ENCODE measurements at regions not wholly inside any gene's neighbourhood (a gene's known extent, or its start where the extent isn't known, plus 50 kb on each side); places are given as distances from the start of the nearest gene placed in this dataset.
"Not testable (repeated sequence)": the region's sequence is repeated elsewhere in the genome, so short reads cannot be mapped to it uniquely, and the experiment has no call there.

DNA sequence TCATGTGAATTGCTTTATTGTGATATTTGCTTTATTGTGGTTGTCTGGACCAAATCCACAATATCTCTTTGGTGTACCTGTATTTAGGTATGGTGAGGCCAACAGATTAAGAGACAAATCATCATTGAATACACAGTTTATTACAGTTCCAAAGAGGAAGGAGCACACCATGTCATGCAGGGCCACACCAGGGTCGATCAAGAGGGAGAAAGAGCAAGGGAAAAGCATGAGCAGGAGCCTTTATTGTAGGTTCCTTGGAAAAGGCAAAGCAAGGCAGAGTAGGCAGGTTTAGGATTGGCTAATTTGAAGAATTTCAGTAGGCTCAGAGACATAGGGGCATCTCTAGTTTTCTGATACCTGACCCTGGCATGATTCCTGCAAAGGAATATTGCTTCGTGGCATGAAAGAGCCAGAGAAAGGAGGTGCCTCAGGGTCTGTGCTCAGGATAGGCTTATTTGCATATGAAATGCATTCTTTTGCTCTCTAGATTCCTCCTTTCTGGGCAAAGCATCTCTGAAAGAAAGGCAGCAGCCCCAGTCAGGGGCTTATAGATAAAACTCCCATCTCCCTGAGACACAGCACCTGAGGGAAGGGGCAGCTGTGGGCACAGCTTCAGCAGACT lies 214.2 kb upstream of the ERBB4 start:
- DNase-seq: no peak

DNA sequence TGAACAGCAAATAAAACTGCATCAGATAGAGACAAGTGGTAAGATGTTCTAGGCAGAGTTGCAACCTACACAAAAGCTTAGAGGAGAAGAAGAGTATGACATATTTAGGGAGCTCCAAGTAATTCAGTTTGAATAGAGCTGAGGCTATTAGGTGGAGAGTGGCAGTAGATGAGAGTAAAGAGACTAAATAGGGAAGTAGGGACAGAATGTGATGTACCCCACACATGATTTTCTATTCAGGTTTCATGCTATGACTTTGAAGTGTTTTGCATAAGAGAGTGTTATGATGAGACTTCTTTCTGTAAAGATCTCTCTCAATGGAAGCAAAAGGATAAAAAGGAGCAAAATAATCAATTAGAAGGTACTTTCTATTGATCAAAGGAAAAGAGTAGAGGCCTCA lies 206.8 kb upstream of the ERBB4 start:
- no peak for DNase-seq

- DNase-seq: no peak
Measured at GRCh38 chr2:212737392-212738172, 199.0 kb upstream of the ERBB4 start.

DNA sequence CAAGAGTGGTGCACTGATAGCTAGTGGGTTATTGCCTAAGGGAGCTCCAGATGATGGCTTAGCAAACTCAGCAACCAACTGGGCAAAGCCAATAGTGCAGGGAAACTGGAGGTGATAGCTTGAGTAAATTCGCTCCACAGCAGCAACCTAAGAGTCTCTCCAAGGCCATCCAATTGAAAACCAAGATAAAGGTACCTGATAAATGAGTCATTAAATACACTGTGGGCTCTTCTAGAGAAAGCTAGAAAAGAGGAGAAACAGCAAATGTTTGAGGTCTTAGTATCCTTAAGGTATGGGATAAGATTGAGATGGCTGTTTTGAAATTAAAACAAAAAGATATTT lies 197.8 kb upstream of the ERBB4 start:
- no peak for DNase-seq

DNA sequence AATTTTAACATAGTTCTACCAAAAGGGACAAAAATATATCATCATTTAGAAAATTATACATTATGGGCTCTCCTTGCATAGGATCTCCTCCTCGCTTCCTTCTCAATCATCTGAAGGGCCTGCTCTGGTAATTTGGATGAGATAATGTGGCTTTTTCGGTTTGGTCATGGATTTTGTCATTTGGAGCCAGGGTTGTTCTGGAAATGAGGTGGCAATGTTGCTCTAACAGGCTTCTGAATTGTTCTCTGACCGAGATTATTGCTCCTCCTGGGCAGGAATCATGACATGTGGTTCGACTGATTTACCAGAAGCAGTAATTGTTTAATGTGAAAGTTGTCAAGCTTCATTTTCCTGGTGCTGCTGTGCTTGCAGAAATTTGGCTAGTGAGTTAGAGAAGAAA lies 194.7 kb upstream of the ERBB4 start:
- DNase-seq: no peak

DNA sequence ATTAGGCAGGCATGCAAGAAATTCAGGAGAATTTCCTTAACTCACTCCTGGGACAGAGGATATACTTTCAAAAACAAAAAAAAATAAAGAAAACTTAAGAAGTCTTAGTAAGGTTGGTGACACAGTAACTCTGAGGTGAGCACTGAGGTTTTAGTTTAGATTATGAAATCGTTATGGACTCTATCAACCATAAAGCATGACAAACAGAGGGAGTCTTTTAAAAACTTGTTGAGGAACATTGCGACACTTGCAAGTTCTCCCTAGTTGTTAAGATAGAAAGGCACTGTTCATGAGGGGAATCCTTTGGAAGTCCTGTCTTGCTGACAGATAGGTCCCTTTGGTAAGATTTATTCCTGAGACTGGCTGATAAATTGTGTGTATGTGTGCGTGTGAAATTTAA lies 194.3 kb upstream of the ERBB4 start:
- DNase-seq: no peak

DNA sequence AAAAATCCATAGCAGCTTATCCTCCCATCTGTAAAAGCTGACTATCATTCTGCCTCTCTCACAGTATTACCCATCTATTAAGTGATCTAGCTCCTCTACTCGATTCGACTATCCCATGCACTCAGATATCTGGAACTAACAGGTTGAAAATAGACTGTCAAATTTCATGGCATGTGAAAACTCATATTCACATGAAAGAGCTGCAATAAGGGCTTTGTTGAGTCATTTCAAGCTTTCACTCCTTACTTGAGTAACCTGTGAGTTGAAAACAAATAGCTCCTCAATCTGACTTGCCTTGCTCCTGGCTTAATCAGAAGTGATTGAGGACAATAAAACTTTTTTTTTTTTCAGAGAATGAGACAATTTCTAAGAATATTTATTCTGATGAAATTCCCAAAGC lies 192.4 kb upstream of the ERBB4 start:
- DNase-seq: no peak

DNA sequence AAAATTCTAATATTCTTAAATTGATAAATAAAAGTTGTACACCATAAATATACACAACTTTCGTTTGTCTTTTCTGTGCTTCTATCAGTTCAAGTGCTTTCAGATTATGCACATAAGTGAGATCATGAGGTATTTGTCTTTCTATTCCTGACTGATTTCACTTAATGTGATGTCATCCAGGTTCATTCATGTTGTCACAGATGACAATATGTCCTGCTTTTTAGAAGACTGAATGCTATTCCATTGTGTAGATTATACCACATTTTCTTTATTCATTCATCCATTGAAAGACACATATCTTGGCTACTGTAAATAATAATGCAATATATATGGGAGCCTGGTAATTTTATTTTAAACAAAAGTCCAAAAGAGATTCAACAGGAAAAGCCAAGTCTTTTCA lies 190.1 kb upstream of the ERBB4 start:
- DNase-seq: no peak

- no peak for DNase-seq
Measured at GRCh38 chr2:212727751-212728150, 189.1 kb upstream of the ERBB4 start.

DNA sequence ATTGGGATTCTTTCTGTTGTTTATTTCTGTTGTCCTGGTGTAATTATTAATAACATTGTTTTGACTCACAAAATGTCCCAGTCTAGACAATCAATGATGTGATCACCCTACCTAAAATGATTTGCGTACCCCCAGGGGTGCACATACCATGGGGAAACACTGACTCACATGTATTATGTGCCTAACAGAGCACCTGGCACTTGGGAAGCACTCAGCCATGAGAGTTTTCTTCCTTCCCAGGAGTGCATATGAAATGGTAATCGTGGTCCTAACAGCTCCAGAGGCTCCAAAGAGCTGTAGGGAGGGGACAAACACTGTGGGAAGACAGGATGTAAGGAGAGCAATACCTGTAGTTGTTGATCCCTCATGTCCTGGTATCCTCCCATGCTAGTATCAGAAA lies 187.8 kb upstream of the ERBB4 start:
- DNase-seq: no peak

GRCh38 chr2:212725180-212725579 lies 186.6 kb upstream of the ERBB4 start:
- DNase-seq: no peak

- no peak for DNase-seq
Measured at GRCh38 chr2:212723226-212723625, 184.6 kb upstream of the ERBB4 start.

GRCh38 chr2:212722046-212722445 lies 183.4 kb upstream of the ERBB4 start:
- DNase-seq: no peak

GRCh38 chr2:212721026-212721451 lies 182.4 kb upstream of the ERBB4 start:
- peak in 1 of 4 experiments; percentile 2 for DNase-seq

DNA sequence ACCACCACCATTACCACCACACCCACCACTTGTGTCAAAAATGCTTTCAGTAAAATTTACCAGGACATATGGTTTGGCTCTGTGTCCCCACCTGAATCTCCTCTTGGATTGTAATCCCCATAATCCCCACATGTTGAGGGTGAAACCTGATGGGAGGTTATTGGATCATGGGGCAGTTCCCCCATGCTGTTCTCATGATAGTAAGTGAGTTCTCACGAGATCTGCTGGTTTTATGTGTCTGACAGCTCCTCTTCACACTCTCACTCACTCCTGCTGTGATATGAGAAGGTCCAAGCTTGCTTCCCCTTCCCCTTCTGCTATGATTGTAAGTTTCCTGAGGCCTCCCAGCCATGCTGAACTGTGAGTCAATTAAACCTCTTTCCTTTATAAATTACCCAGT lies 176.8 kb upstream of the ERBB4 start:
- DNase-seq: not testable (repeated sequence)

DNA sequence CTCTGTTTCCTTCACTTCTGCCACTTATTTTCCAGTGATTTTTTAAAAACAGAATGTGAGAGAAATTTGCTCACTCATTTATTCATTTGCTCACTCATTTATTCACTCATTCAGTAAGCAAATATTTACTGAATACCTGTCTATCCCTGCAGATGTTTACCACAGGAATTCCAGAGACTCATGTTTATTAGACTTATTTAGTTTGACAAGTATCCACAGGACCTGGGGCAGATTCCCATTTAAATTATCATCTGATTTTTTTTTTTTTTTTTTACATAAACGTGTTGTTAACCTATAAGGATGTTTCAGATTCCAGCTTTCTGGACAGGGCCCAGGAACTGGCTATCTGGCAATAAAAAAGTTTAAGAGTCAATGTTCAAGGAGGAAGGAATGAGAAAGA lies 175.1 kb upstream of the ERBB4 start:
- DNase-seq: no peak

DNA sequence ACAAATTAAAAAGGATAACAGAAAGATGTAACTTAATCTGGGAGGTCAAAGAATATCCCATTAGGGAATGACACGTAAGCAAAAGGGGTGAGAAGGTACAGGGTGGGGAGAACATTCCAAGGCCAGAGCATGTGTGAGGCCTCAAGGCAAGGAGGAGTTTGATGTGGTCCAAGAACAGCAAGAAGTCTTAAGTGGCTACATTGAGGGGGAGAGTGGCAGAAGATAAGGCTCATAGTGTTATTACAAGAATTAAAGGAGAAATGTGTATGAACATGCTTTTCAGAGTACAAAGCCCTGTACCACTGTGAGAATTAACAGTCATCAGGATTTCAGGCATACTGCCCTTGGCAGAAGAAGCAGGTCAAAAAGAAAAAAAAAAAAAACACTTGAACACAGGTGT lies 174.4 kb upstream of the ERBB4 start:
- no peak for DNase-seq

GRCh38 chr2:212712466-212712865 lies 173.9 kb upstream of the ERBB4 start:
- DNase-seq: no peak

DNA sequence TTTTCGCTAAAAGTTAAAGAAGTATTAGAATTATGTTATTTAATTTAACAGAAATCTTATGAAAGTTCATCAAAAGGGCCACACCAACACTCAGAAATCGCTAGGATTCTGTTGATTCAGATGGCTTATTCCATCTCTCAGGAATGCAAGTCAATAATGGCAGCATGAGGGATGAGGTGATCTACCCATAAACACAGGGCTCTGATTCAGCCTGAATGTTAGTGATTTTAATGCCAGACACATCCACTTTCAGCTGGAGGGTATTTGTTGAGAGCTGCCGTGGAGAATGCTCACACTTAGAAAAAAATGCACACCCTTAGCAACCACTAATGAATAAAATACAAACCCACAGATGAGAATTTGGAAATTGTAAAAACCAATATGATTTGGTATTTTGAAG lies 173.3 kb upstream of the ERBB4 start:
- DNase-seq: no peak

DNA sequence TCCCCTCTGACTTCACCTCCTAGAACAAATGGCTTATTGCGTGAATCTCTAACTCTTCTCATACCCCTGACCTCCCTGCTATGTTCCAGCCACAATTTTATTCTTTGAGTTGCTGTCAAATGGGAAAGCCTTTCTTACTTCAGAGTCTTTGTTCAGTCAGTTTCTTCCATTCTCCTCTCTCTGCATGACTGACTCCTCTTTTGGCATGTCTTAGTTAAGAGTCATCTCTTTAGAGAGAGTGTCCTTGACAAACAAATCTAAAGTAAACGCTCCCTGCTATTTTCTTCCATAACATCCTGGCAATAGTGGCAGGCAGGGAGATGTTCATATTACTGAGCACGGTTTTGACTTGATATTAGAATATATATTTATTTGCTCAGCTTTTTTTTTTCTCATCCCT lies 170.7 kb upstream of the ERBB4 start:
- DNase-seq: no peak

- no peak for DNase-seq
Measured at GRCh38 chr2:212708355-212708754, 169.8 kb upstream of the ERBB4 start.

DNA sequence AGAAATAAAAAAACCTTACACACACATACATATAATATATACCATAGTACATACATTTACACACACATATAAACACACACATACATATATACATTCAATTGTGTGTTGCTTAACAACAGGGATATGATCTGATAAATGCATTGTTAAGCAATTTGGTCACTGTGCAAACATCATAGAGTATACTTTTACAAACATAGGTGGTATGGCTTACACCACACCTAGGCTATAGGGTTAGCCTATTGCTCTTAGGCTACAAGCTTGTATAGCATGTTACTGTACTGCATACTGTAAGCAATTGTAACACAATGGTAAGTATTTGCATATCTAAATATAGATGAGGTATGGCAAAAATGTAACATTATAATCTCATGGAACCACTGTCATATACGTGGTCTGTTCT lies 156.8 kb upstream of the ERBB4 start:
- no peak for DNase-seq

DNA sequence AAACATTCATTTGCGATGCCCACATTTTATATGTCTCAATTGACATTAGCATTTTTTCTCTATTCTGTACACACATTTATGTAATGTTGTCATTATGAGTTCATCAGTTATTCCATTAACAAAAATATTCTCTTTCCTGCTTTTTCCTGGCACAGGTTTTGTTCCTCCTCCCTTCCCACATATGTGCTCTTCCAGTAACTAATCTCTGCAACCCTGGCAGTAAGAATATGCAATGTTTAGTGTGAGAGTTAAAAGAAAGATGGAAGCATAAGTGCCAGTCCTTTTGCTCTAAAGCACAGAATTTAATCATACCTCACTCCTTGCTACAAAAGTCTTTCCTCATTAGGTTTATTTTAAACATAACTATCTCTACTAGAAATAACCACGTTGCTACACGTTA lies 155.8 kb upstream of the ERBB4 start:
- no peak for DNase-seq

DNA sequence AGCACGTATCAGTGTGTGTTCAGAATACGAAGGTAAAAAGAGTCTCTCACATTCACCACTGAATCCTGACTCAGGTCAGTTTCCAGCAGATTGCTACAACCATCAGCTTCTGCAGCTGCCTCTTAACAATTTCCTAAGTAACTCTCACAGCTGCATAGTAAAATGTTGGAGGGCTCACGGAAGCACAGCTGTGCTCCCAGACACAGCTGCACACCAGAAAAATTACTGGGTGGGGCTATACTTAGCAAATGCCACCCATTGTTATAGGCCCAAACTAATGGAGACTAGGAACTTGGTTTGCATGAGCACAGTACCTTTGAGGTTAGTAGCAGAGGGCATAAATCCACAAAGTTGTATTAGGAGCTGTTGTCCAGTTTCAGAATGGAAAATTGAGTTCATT lies 153.9 kb upstream of the ERBB4 start:
- DNase-seq: no peak

- peak in 3 of 4 experiments; percentile 1 to 10 (median 5) for DNase-seq
Measured at GRCh38 chr2:212686285-212686895, 147.8 kb upstream of the ERBB4 start.

All from activated naive CD4-positive, alpha-beta T cell (primary cell).